GM21786 (cell line): ENCODE measurements at regions not wholly inside any gene's neighbourhood (a gene's known extent, or its start where the extent isn't known, plus 50 kb on each side); places are given as distances from the start of the nearest gene placed in this dataset.
"Not testable (repeated sequence)": the region's sequence is repeated elsewhere in the genome, so short reads cannot be mapped to it uniquely, and the experiment has no call there.

ENCODE experiments used
- ATAC-seq: cut with Tn5 transposase; IDR thresholded peaks from one replicate; pipeline ENCODE4 v1.9.1; 2021; ENCODE audit not compliant: unreplicated experiment

- ATAC-seq, result no peak
Observed at GRCh38 chr5:57915536-57915935, 432.9 kb upstream of the ACTBL2 start.

GRCh38 chr5:57911438-57911837, 428.8 kb upstream of the ACTBL2 start:
- ATAC-seq, result no peak

GRCh38 chr5:57906671-57907070, 424.1 kb upstream of the ACTBL2 start:
- no peak for ATAC-seq

- no peak for ATAC-seq
Observed at GRCh38 chr5:57903458-57903857, 420.8 kb upstream of the ACTBL2 start.

GRCh38 chr5:57902095-57902494, 419.5 kb upstream of the ACTBL2 start:
- ATAC-seq, result no peak

GRCh38 chr5:57900381-57900944, 417.9 kb upstream of the ACTBL2 start:
- no peak for ATAC-seq

- ATAC-seq, result no peak
Observed at GRCh38 chr5:57896576-57896975, 414.0 kb upstream of the ACTBL2 start.

GRCh38 chr5:57895766-57896165, 413.2 kb upstream of the ACTBL2 start:
- no peak for ATAC-seq

- no peak for ATAC-seq
Observed at GRCh38 chr5:57893926-57894325, 411.3 kb upstream of the ACTBL2 start.

- no peak for ATAC-seq
Observed at GRCh38 chr5:57891443-57891842, 408.8 kb upstream of the ACTBL2 start.

GRCh38 chr5:57889558-57889957, 406.9 kb upstream of the ACTBL2 start:
- no peak for ATAC-seq

- no peak for ATAC-seq
Observed at GRCh38 chr5:57887851-57888621, 405.4 kb upstream of the ACTBL2 start.

GRCh38 chr5:57884346-57885102, 401.9 kb upstream of the ACTBL2 start:
- ATAC-seq, result no peak

- ATAC-seq, result no peak
Observed at GRCh38 chr5:57880216-57880615, 397.6 kb upstream of the ACTBL2 start.

- no peak for ATAC-seq
Observed at GRCh38 chr5:57878301-57878722, 395.7 kb upstream of the ACTBL2 start.

GRCh38 chr5:57871496-57871895, 388.9 kb upstream of the ACTBL2 start:
- ATAC-seq, result no peak

GRCh38 chr5:57870267-57870666, 387.7 kb upstream of the ACTBL2 start:
- ATAC-seq, result not testable (repeated sequence)

GRCh38 chr5:57863661-57864060, 381.1 kb upstream of the ACTBL2 start:
- ATAC-seq, result no peak

- no peak for ATAC-seq
Observed at GRCh38 chr5:57862942-57863341, 380.3 kb upstream of the ACTBL2 start.

- ATAC-seq, result no peak
Observed at GRCh38 chr5:57862471-57862911, 379.9 kb upstream of the ACTBL2 start.

- ATAC-seq, result no peak
Observed at GRCh38 chr5:57859626-57860025, 377.0 kb upstream of the ACTBL2 start.

GRCh38 chr5:57858905-57859304, 376.3 kb upstream of the ACTBL2 start:
- ATAC-seq, result no peak
